Loucy (cell line): ENCODE measurements at regions not wholly inside any gene's neighbourhood (a gene's known extent, or its start where the extent isn't known, plus 50 kb on each side); places are given as distances from the start of the nearest gene placed in this dataset.

Experiments used
- H2AFZ ChIP-seq: fragments of 200-600 bp; sonication (generic); 2 replicates; pipeline ENCODE4 v1.6.0; 2016; ENCODE audit warnings: antibody characterized with exemption, mild to moderate bottlenecking, low read length, moderate library complexity
- H3F3A ChIP-seq: fragments of 200-600 bp; 2 replicates; pipeline ENCODE4 v1.6.0; 2016; ENCODE audit warnings: antibody characterized with exemption, low read depth, mild to moderate bottlenecking
- H3K27me3 ChIP-seq: fragments of 200-600 bp; sonication (generic); 2 replicates; pipeline ENCODE4 v1.6.1; 2014; ENCODE audit warnings: low read length, mild to moderate bottlenecking; ENCODE audit not compliant: insufficient read depth, poor library complexity, severe bottlenecking
- H3K36me3 ChIP-seq: fragments of 200-600 bp; sonication (generic); 2 replicates; pipeline ENCODE4 v1.6.1; 2016; ENCODE audit warnings: low read length; ENCODE audit not compliant: insufficient read depth
- H3K4me1 ChIP-seq: fragments of 200-600 bp; sonication (generic); 2 replicates; pipeline ENCODE4 v1.5.1; 2014; ENCODE audit warnings: low read length, mild to moderate bottlenecking; ENCODE audit not compliant: insufficient read depth, poor library complexity, severe bottlenecking
- H3K4me2 ChIP-seq: fragments of 200-600 bp; sonication (generic); 2 replicates; pipeline ENCODE4 v1.6.0; 2014; ENCODE audit warnings: antibody characterized with exemption, low read length, low read depth, mild to moderate bottlenecking; ENCODE audit not compliant: poor library complexity, severe bottlenecking
- H3K4me3 ChIP-seq: fragments of 200-600 bp; sonication (generic); 2 replicates; pipeline ENCODE4 v1.5.1; 2014; ENCODE audit warnings: low read length, mild to moderate bottlenecking, mixed read lengths; ENCODE audit not compliant: poor library complexity, severe bottlenecking
- H3K79me2 ChIP-seq: fragments of 200-600 bp; sonication (generic); 2 replicates; pipeline ENCODE4 v1.6.1; 2014; ENCODE audit warnings: low read length; ENCODE audit not compliant: insufficient read depth
- H3K9ac ChIP-seq: fragments of 200-600 bp; sonication (generic); 2 replicates; pipeline ENCODE4 v1.6.0; 2014; ENCODE audit warnings: mild to moderate bottlenecking, low read depth, low read length, moderate library complexity; ENCODE audit not compliant: poor library complexity, severe bottlenecking
- H3K9me2 ChIP-seq: fragments of 200-600 bp; sonication (generic); replicated peaks from 2 replicates; pipeline ENCODE4 v1.6.1; 2016; ENCODE audit warnings: low read depth, low read length, mixed read lengths
- H3K9me3 ChIP-seq: fragments of 200-600 bp; sonication (generic); 2 replicates; pipeline ENCODE4 v1.6.1; 2014; ENCODE audit warnings: mild to moderate bottlenecking, antibody characterized with exemption, low read length, low read depth; ENCODE audit not compliant: insufficient read depth
- H4K20me1 ChIP-seq: fragments of 200-600 bp; sonication (generic); 2 replicates; pipeline ENCODE4 v1.6.0; 2014; ENCODE audit warnings: antibody characterized with exemption, low read length, mild to moderate bottlenecking; ENCODE audit not compliant: insufficient read depth, poor library complexity, severe bottlenecking
- EZH2phosphoT487 ChIP-seq: fragments of 200-600 bp; IDR thresholded peaks from 2 replicates; pipeline ENCODE4 v1.6.1; 2018; ENCODE audit warnings: antibody characterized with exemption, mild to moderate bottlenecking, moderate library complexity, borderline replicate concordance
- TF ChIP-seq, protein P1 (sequence below): fragments of 200-600 bp; sonication (generic); conservative IDR thresholded peaks from 2 replicates; pipeline ENCODE4 v1.5.1; 2014; ENCODE audit warnings: mild to moderate bottlenecking, antibody characterized with exemption, low read length

GRCh38 chr4:13984991-13985800 is 357.7 kb upstream of the BOD1L1 start:
- Histone ChIP-seq H3K4me1 (peaks cover 55% of the 10 kb centered on the region), H3K9ac (peak overlapping the region; percentile 49), H4K20me1 (no peaks in the 10 kb centered on the region), H3K79me2 (no peaks in the 10 kb centered on the region), H3K4me2 (peak overlapping the region; percentile 52), H3K9me3 (no peaks in the 10 kb centered on the region), H3K4me3 (peak overlapping the region; percentile 16), H3K9me2 (no peaks in the 10 kb centered on the region), H3K36me3 (no peaks in the 10 kb centered on the region), H3F3A (peaks cover 6% of the 10 kb centered on the region), H2AFZ (peak overlapping the region; percentile 59), H3K27me3 (no peaks in the 10 kb centered on the region)
- TF ChIP-seq, protein P1, sequence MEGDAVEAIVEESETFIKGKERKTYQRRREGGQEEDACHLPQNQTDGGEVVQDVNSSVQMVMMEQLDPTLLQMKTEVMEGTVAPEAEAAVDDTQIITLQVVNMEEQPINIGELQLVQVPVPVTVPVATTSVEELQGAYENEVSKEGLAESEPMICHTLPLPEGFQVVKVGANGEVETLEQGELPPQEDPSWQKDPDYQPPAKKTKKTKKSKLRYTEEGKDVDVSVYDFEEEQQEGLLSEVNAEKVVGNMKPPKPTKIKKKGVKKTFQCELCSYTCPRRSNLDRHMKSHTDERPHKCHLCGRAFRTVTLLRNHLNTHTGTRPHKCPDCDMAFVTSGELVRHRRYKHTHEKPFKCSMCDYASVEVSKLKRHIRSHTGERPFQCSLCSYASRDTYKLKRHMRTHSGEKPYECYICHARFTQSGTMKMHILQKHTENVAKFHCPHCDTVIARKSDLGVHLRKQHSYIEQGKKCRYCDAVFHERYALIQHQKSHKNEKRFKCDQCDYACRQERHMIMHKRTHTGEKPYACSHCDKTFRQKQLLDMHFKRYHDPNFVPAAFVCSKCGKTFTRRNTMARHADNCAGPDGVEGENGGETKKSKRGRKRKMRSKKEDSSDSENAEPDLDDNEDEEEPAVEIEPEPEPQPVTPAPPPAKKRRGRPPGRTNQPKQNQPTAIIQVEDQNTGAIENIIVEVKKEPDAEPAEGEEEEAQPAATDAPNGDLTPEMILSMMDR, result no peak
- TF ChIP-seq EZH2phosphoT487, result no peak

- peaks cover 50% of the 10 kb centered on the region for H3K4me1 ChIP-seq
- no peaks in the 10 kb centered on the region for H3K36me3 ChIP-seq
- peaks cover 6% of the 10 kb centered on the region for H3F3A ChIP-seq
Observed at GRCh38 chr4:13985837-13986236, 358.3 kb upstream of the BOD1L1 start.

GRCh38 chr4:13986548-13986947 is 359.0 kb upstream of the BOD1L1 start:
- Histone ChIP-seq H3F3A (peaks cover 6% of the 10 kb centered on the region), H3K36me3 (no peaks in the 10 kb centered on the region)

More at GRCh38 chr4:13985837-13986236, 358.3 kb upstream of the BOD1L1 start:
- TF ChIP-seq EZH2phosphoT487, result no peak
- TF ChIP-seq, protein P1, result no peak
- Histone ChIP-seq H3K9me3 (no peaks in the 10 kb centered on the region), H4K20me1 (no peaks in the 10 kb centered on the region), H3K4me3 (peak overlapping the region; percentile 16), H3K79me2 (no peaks in the 10 kb centered on the region), H2AFZ (peak overlapping the region; percentile 59), H3K27me3 (no peaks in the 10 kb centered on the region), H3K9me2 (no peaks in the 10 kb centered on the region), H3K9ac (peak overlapping the region; percentile 49), H3K4me2 (peak overlapping the region; percentile 52)

More at GRCh38 chr4:13986548-13986947, 359.0 kb upstream of the BOD1L1 start:
- Histone ChIP-seq H3K9me3 (no peaks in the 10 kb centered on the region), H2AFZ (no peak overlapping the region), H3K9ac (no peak overlapping the region), H3K9me2 (no peaks in the 10 kb centered on the region), H3K4me2 (no peak overlapping the region), H3K4me1 (peaks cover 43% of the 10 kb centered on the region), H4K20me1 (no peaks in the 10 kb centered on the region), H3K27me3 (no peaks in the 10 kb centered on the region), H3K4me3 (no peak overlapping the region), H3K79me2 (no peaks in the 10 kb centered on the region)
- TF ChIP-seq, protein P1, result no peak
- no peak for TF ChIP-seq EZH2phosphoT487
